ENCODE measurements at regions not wholly inside any gene's neighbourhood (a gene's known extent, or its start where the extent isn't known, plus 50 kb on each side); places are given as distances from the start of the nearest gene placed in this dataset.

DNA sequence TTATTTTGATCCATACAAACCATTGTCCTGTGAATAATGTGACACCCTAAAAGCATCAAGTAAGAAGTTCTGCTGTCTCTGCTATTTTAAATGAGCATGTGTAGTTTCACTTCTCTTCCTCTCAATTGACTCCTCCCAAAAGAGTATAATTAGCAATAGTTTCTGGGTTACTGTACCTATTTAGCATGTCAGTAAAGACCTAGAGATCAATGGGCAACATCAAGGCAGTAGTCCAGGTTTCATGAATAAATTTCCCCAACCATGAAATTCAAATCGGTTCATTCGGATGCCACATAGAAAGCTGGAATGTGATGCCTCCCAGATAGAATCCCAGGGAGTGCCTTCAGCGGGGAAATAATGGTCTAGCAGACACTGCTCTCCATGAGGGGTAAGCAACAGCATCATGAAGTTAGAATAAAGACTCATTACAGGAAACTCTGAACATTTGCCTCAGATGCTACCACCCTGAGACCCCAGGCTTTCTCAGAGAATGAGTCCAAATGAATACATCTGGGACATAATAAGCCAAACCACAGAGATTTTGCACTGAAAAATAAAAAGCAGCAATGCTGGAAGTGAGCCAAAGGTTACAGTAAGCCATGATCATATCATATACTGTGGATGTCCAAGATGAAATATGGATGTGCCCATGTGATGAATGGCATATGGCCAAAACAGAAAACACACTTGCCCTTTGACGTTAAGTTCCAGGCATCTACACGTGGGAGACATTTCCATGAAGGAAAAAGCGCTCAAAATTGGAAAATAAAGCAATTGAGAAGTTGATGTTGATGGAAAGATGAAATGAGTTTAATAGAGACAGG, 1107.0 kb upstream of the SEMA6A start:
- no peak overlapping the region for H3K27ac ChIP-seq (ENCODE audit: low read length)
- no peak overlapping the region for H3K4me2 ChIP-seq (ENCODE audit: low read length)
- H3K9me3 ChIP-seq (ENCODE audit: low read length): no peaks in the 10 kb centered on the region
- no peak overlapping the region for H3K9ac ChIP-seq (ENCODE audit: low read length)
- H3K36me3 ChIP-seq (ENCODE audit: insufficient read depth, low read length): no peaks in the 10 kb centered on the region
- H2AFZ ChIP-seq (ENCODE audit: low read depth, low read length): no peak overlapping the region
- H3F3A ChIP-seq (ENCODE audit: insufficient read depth, low read length, poor library complexity, severe bottlenecking): no peaks in the 10 kb centered on the region
- TF ChIP-seq SMC3 (conservative IDR thresholded peaks at IDR 0.05; ENCODE audit: poor library complexity): no peak
- no peak for TF ChIP-seq RAD21 (conservative IDR thresholded peaks at IDR 0.05)
- no peak for TF ChIP-seq EP300 (conservative IDR thresholded peaks at IDR 0.05; ENCODE audit: poor library complexity, severe bottlenecking)
- no peak for TF ChIP-seq MXI1 (conservative IDR thresholded peaks at IDR 0.05; ENCODE audit: poor library complexity, severe bottlenecking)
- TF ChIP-seq, protein P1, sequence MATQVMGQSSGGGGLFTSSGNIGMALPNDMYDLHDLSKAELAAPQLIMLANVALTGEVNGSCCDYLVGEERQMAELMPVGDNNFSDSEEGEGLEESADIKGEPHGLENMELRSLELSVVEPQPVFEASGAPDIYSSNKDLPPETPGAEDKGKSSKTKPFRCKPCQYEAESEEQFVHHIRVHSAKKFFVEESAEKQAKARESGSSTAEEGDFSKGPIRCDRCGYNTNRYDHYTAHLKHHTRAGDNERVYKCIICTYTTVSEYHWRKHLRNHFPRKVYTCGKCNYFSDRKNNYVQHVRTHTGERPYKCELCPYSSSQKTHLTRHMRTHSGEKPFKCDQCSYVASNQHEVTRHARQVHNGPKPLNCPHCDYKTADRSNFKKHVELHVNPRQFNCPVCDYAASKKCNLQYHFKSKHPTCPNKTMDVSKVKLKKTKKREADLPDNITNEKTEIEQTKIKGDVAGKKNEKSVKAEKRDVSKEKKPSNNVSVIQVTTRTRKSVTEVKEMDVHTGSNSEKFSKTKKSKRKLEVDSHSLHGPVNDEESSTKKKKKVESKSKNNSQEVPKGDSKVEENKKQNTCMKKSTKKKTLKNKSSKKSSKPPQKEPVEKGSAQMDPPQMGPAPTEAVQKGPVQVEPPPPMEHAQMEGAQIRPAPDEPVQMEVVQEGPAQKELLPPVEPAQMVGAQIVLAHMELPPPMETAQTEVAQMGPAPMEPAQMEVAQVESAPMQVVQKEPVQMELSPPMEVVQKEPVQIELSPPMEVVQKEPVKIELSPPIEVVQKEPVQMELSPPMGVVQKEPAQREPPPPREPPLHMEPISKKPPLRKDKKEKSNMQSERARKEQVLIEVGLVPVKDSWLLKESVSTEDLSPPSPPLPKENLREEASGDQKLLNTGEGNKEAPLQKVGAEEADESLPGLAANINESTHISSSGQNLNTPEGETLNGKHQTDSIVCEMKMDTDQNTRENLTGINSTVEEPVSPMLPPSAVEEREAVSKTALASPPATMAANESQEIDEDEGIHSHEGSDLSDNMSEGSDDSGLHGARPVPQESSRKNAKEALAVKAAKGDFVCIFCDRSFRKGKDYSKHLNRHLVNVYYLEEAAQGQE (IDR thresholded peaks at IDR 0.05; ENCODE audit: borderline replicate concordance): no peak
- no peaks in the 10 kb centered on the region for H3K27me3 ChIP-seq (ENCODE audit: insufficient read depth, low read depth, low read length)
- no peaks in the 10 kb centered on the region for H3K79me2 ChIP-seq (replicated peaks; ENCODE audit: insufficient read depth, low read length)
- H3K9me2 ChIP-seq (ENCODE audit: insufficient read depth, low read length): no peaks in the 10 kb centered on the region
- no peaks in the 10 kb centered on the region for H4K20me1 ChIP-seq (ENCODE audit: insufficient read depth)
- H3K4me3 ChIP-seq (ENCODE audit: low read length): no peak overlapping the region

DNA sequence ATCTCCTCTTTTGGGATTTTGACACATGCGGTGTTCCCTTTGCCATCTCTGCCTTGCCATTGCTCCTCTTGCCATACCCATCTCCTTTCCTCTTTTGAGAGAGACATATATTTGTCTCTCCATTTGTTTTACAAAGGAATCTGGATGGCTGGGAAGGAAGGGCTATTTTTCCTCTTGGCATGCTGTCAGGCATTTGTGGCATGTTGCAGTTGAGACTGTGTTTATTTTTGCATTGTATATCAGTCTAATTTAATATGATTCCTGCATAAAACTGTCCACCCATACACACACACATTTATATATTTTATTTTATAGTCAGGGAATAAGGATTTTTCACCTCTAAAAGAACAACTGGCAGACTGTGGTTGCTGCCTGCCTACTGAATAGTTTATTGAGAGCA, 1105.8 kb upstream of the SEMA6A start:
- H3K79me2 ChIP-seq (replicated peaks; ENCODE audit: insufficient read depth, low read length): no peaks in the 10 kb centered on the region
- H3K4me2 ChIP-seq (ENCODE audit: low read length): no peak overlapping the region
- H4K20me1 ChIP-seq (ENCODE audit: insufficient read depth): no peaks in the 10 kb centered on the region
- H3K9me3 ChIP-seq (ENCODE audit: low read length): no peaks in the 10 kb centered on the region
- H3K27me3 ChIP-seq (ENCODE audit: insufficient read depth, low read depth, low read length): no peaks in the 10 kb centered on the region
- H3K27ac ChIP-seq (ENCODE audit: low read length): no peak overlapping the region
- H3K36me3 ChIP-seq (ENCODE audit: insufficient read depth, low read length): no peaks in the 10 kb centered on the region
- H3K4me3 ChIP-seq (ENCODE audit: low read length): no peak overlapping the region
- H2AFZ ChIP-seq (ENCODE audit: low read depth, low read length): no peak overlapping the region
- no peak overlapping the region for H3K9ac ChIP-seq (ENCODE audit: low read length)
- TF ChIP-seq EZH2 (IDR thresholded peaks at IDR 0.05; ENCODE audit: borderline replicate concordance, insufficient read depth, low read length, poor library complexity, severe bottlenecking) (no peak), MXI1 (conservative IDR thresholded peaks at IDR 0.05; ENCODE audit: poor library complexity, severe bottlenecking) (no peak), EP300 (conservative IDR thresholded peaks at IDR 0.05; ENCODE audit: poor library complexity, severe bottlenecking) (no peak), SMC3 (conservative IDR thresholded peaks at IDR 0.05; ENCODE audit: poor library complexity) (no peak), RAD21 (conservative IDR thresholded peaks at IDR 0.05) (no peak), TAF1 (IDR thresholded peaks at IDR 0.05; ENCODE audit: low read depth) (no peak), POLR2AphosphoS5 (IDR thresholded peaks at IDR 0.05) (no peak)
- TF ChIP-seq, protein P2, sequence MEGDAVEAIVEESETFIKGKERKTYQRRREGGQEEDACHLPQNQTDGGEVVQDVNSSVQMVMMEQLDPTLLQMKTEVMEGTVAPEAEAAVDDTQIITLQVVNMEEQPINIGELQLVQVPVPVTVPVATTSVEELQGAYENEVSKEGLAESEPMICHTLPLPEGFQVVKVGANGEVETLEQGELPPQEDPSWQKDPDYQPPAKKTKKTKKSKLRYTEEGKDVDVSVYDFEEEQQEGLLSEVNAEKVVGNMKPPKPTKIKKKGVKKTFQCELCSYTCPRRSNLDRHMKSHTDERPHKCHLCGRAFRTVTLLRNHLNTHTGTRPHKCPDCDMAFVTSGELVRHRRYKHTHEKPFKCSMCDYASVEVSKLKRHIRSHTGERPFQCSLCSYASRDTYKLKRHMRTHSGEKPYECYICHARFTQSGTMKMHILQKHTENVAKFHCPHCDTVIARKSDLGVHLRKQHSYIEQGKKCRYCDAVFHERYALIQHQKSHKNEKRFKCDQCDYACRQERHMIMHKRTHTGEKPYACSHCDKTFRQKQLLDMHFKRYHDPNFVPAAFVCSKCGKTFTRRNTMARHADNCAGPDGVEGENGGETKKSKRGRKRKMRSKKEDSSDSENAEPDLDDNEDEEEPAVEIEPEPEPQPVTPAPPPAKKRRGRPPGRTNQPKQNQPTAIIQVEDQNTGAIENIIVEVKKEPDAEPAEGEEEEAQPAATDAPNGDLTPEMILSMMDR (IDR thresholded peaks at IDR 0.05; ENCODE audit: poor library complexity, severe bottlenecking): no peak
- TF ChIP-seq, protein P1 (IDR thresholded peaks at IDR 0.05; ENCODE audit: borderline replicate concordance): no peak
- no peaks in the 10 kb centered on the region for H3K9me2 ChIP-seq (ENCODE audit: insufficient read depth, low read length)
- H3F3A ChIP-seq (ENCODE audit: insufficient read depth, low read length, poor library complexity, severe bottlenecking): no peaks in the 10 kb centered on the region
